ENCODE measurements at regions not wholly inside any gene's neighbourhood (a gene's known extent, or its start where the extent isn't known, plus 50 kb on each side); places are given as distances from the start of the nearest gene placed in this dataset.

DNA sequence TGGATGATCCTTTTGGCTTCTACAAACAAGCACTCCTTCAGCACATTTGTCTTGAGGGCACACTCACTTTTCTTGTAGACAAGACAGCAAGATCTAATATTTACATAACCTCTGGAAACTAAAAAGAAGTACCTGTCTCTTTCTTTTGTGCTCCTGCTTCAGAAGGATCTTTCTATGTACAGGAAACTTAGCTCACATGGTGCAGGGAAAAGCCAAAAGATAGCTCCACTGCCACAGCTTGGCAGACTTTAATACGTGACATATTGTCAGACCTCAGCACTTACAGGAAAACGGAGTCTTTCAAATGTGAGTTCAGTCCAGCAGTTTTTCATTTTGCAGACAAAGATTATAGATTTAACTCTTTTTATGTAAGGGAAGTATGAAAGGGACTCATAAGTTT lies 225.5 kb upstream of the SAMSN1 start:
- intact Hi-C loops (cut with micrococcal nuclease; ENCODE audit: unreplicated experiment), result loop anchor here (10.0 kb wide), 1 partner anchor 517 kb away; no protein-coding TSS in a partner anchor
- Histone ChIP-seq H3K4me2 (ENCODE audit: low read length) (no peak overlapping the region), H3K27ac (ENCODE audit: low read depth, low read length, poor library complexity, severe bottlenecking) (no peak overlapping the region), H4K20me1 (ENCODE audit: insufficient read depth, low read length) (no peaks in the 10 kb centered on the region), H3K4me3 (ENCODE audit: low read depth, low read length, poor library complexity, severe bottlenecking) (no peak overlapping the region), H3K4me1 (ENCODE audit: insufficient read depth, low read length, poor library complexity, severe bottlenecking) (peaks cover 3% of the 10 kb centered on the region), H3K79me2 (ENCODE audit: insufficient read depth, low read depth, low read length) (no peaks in the 10 kb centered on the region), H3K9me2 (ENCODE audit: insufficient read depth, low read length) (no peaks in the 10 kb centered on the region), H2AFZ (ENCODE audit: low read length) (no peak overlapping the region), H3K9me3 (ENCODE audit: low read length) (no peaks in the 10 kb centered on the region), H3K36me3 (ENCODE audit: insufficient read depth, low read length) (no peaks in the 10 kb centered on the region)
- POLR2A ChIA-PET, result no interaction called here
- no peak for DNase-seq (ENCODE audit: low spot score)
- TF ChIP-seq EZH2phosphoT487 (IDR thresholded peaks at IDR 0.05; ENCODE audit: borderline replicate concordance, low read depth, low read length), result no peak
- TF ChIP-seq, protein P1, sequence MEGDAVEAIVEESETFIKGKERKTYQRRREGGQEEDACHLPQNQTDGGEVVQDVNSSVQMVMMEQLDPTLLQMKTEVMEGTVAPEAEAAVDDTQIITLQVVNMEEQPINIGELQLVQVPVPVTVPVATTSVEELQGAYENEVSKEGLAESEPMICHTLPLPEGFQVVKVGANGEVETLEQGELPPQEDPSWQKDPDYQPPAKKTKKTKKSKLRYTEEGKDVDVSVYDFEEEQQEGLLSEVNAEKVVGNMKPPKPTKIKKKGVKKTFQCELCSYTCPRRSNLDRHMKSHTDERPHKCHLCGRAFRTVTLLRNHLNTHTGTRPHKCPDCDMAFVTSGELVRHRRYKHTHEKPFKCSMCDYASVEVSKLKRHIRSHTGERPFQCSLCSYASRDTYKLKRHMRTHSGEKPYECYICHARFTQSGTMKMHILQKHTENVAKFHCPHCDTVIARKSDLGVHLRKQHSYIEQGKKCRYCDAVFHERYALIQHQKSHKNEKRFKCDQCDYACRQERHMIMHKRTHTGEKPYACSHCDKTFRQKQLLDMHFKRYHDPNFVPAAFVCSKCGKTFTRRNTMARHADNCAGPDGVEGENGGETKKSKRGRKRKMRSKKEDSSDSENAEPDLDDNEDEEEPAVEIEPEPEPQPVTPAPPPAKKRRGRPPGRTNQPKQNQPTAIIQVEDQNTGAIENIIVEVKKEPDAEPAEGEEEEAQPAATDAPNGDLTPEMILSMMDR (conservative IDR thresholded peaks at IDR 0.05; ENCODE audit: low read length), result no peak
- BruUV-seq (replicated peaks), result no TSS peak
- CTCF ChIA-PET (ENCODE audit: unreplicated experiment), result no interaction called here

DNA sequence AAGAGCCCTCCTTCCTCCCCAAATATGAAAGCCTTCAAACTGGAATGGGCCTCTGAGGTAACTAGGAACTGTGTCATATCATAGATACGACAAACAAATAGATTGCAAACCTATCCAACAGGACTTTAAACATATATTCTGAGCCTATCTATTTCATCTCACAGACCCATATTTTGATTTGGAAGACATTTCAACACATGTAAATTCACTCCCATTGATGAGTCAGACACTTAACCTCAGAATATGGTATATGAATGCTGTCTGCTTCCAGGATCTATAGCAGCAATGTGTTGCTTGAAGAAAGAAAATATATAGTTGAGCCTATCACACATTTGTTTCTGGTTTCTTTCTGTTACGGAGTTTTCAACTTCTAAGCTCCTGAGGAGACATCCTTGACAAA lies 221.9 kb upstream of the SAMSN1 start:
- TF ChIP-seq EZH2phosphoT487 (IDR thresholded peaks at IDR 0.05; ENCODE audit: borderline replicate concordance, low read depth, low read length), result no peak
- TF ChIP-seq, protein P1 (conservative IDR thresholded peaks at IDR 0.05; ENCODE audit: low read length), result no peak
- no peak for DNase-seq (ENCODE audit: low spot score)
- intact Hi-C loops (cut with micrococcal nuclease; ENCODE audit: unreplicated experiment), result loop anchor here (10.0 kb wide), 2 partner anchors 323 to 967 kb away; no protein-coding TSS in a partner anchor
- no peak overlapping the region for H3K4me3 ChIP-seq (ENCODE audit: low read depth, low read length, poor library complexity, severe bottlenecking)
- H4K20me1 ChIP-seq (ENCODE audit: insufficient read depth, low read length), result no peaks in the 10 kb centered on the region
- no peak overlapping the region for H3K4me2 ChIP-seq (ENCODE audit: low read length)
- H3K27ac ChIP-seq (ENCODE audit: low read depth, low read length, poor library complexity, severe bottlenecking), result no peak overlapping the region
- no TSS peak for BruUV-seq (replicated peaks)
- peaks cover 14% of the 10 kb centered on the region for H3K4me1 ChIP-seq (ENCODE audit: insufficient read depth, low read length, poor library complexity, severe bottlenecking)
- H2AFZ ChIP-seq (ENCODE audit: low read length), result no peak overlapping the region
- H3K36me3 ChIP-seq (ENCODE audit: insufficient read depth, low read length), result no peaks in the 10 kb centered on the region
- POLR2A ChIA-PET, result interaction anchor here (0.6 kb wide), 1 partner anchor 287 kb away, joined by 4 read pairs; no protein-coding TSS in a partner anchor
- no peaks in the 10 kb centered on the region for H3K9me3 ChIP-seq (ENCODE audit: low read length)
- no peaks in the 10 kb centered on the region for H3K79me2 ChIP-seq (ENCODE audit: insufficient read depth, low read depth, low read length)
- H3K9me2 ChIP-seq (ENCODE audit: insufficient read depth, low read length), result no peaks in the 10 kb centered on the region
- CTCF ChIA-PET (ENCODE audit: unreplicated experiment), result no interaction called here

DNA sequence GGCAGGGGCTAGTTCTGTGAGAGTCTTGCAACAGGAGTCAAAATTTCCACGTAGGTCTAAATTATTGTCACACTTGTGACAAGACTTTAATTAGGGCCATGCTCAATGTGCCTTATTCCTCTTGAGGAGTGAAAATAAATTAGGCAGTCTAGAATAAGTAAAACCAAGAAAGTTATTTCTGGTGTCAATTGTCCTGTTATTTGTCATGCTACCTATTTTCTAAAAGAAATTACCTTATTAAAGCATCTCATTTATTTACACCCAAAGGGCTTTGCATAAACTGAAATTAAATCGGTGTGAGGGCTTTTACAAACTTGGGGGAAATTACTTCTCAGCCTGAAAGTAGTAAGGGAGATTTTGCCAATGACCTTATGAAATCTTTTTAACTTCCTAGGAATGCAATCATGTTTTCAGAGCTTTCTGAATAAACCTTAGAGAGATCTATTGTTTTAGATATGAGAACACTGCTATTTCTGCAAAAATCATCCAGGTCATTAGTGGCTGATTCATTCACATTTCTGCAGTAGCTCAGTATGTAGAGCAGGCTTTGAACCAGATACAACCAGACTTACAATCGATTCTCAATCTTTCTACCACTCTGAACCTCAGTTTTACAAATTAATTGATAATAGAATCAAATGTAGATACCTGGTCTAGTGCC lies 221.2 kb upstream of the SAMSN1 start:
- no peak overlapping the region for H3K4me2 ChIP-seq (ENCODE audit: low read length)
- POLR2A ChIA-PET, result interaction anchor here (0.6 to 1.2 kb wide), 2 partner anchors 280 to 285 kb away, joined by 3 to 4 read pairs; no protein-coding TSS in a partner anchor
- no peaks in the 10 kb centered on the region for H3K9me3 ChIP-seq (ENCODE audit: low read length)
- BruUV-seq (replicated peaks), result no TSS peak
- no peak overlapping the region for H3K27ac ChIP-seq (ENCODE audit: low read depth, low read length, poor library complexity, severe bottlenecking)
- H4K20me1 ChIP-seq (ENCODE audit: insufficient read depth, low read length), result no peaks in the 10 kb centered on the region
- no peaks in the 10 kb centered on the region for H3K36me3 ChIP-seq (ENCODE audit: insufficient read depth, low read length)
- no peaks in the 10 kb centered on the region for H3K79me2 ChIP-seq (ENCODE audit: insufficient read depth, low read depth, low read length)
- TF ChIP-seq, protein P1 (conservative IDR thresholded peaks at IDR 0.05; ENCODE audit: low read length), result no peak
- no peak for TF ChIP-seq EZH2phosphoT487 (IDR thresholded peaks at IDR 0.05; ENCODE audit: borderline replicate concordance, low read depth, low read length)
- intact Hi-C loops (cut with micrococcal nuclease; ENCODE audit: unreplicated experiment), result loop anchor here (10.0 kb wide), 2 partner anchors 323 to 967 kb away; no protein-coding TSS in a partner anchor
- no peak overlapping the region for H2AFZ ChIP-seq (ENCODE audit: low read length)
- CTCF ChIA-PET (ENCODE audit: unreplicated experiment), result no interaction called here
- no peaks in the 10 kb centered on the region for H3K9me2 ChIP-seq (ENCODE audit: insufficient read depth, low read length)
- no peak overlapping the region for H3K4me3 ChIP-seq (ENCODE audit: low read depth, low read length, poor library complexity, severe bottlenecking)
- peaks cover 21% of the 10 kb centered on the region for H3K4me1 ChIP-seq (ENCODE audit: insufficient read depth, low read length, poor library complexity, severe bottlenecking)
- DNase-seq (ENCODE audit: low spot score), result no peak
